ENCODE measurements at regions not wholly inside any gene's neighbourhood (a gene's known extent, or its start where the extent isn't known, plus 50 kb on each side); places are given as distances from the start of the nearest gene placed in this dataset.

- DNase-seq (ENCODE audit: low read depth in 6 of 9, low spot score in 9 of 9) = no peak
- Histone ChIP-seq H3K36me3 (ENCODE audit: control insufficient read depth in 2 of 2, insufficient read depth in 2 of 2, low read length in 1 of 2) (no peaks in the 10 kb centered on the region), H3K27me3 (ENCODE audit: control insufficient read depth in 2 of 2, insufficient read depth in 1 of 2, low read length in 1 of 2) (no peaks in the 10 kb centered on the region), H3K4me3 (ENCODE audit: low read length in 2 of 2) (no peak overlapping the region), H3K4me1 (ENCODE audit: control insufficient read depth in 2 of 2, insufficient read depth in 2 of 2, low read length in 2 of 2) (no peaks in the 10 kb centered on the region), H3K27ac (ENCODE audit: low read depth in 1 of 2, low read length in 1 of 2) (no peak overlapping the region), H3K9me3 (ENCODE audit: control insufficient read depth in 2 of 2, insufficient read depth in 1 of 2, low read length in 1 of 2) (no peaks in the 10 kb centered on the region)
- 98% methylated on average over 1 of the region's 1 CpG for WGBS
Observed at GRCh38 chr10:90464329-90464728, 393.5 kb downstream of the HTR7 start.

DNA sequence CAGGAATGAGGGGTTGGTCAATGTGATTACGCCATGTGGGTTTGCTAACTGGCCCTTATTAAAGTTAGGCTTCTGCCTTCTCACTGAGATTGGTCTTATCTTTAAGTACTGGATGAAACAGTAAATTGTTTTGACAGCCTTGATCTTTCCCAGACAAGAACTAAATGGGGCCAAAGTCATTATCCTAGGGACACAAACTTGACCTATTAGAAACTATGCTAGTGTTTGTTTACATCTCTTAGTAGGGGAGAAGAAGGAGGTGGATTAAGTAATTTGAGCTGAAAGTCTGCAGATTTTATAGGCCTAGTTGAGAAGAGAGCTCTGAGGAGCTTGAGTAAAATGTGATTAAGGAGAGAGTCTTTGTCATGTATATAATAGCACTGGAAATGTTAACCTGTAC, 386.9 kb downstream of the HTR7 start:
- Histone ChIP-seq H3K4me1 (ENCODE audit: control insufficient read depth in 2 of 2, insufficient read depth in 2 of 2, low read length in 2 of 2) (no peaks in the 10 kb centered on the region), H3K4me3 (ENCODE audit: low read length in 2 of 2) (no peak overlapping the region), H3K9me3 (ENCODE audit: control insufficient read depth in 2 of 2, insufficient read depth in 1 of 2, low read length in 1 of 2) (no peaks in the 10 kb centered on the region), H3K27me3 (ENCODE audit: control insufficient read depth in 2 of 2, insufficient read depth in 1 of 2, low read length in 1 of 2) (no peaks in the 10 kb centered on the region), H3K36me3 (ENCODE audit: control insufficient read depth in 2 of 2, insufficient read depth in 2 of 2, low read length in 1 of 2) (no peaks in the 10 kb centered on the region), H3K27ac (ENCODE audit: low read depth in 1 of 2, low read length in 1 of 2) (no peak overlapping the region)
- WGBS = 97% methylated on average over 1 of the region's 1 CpG
- DNase-seq (ENCODE audit: low read depth in 6 of 9, low spot score in 9 of 9) = no peak

DNA sequence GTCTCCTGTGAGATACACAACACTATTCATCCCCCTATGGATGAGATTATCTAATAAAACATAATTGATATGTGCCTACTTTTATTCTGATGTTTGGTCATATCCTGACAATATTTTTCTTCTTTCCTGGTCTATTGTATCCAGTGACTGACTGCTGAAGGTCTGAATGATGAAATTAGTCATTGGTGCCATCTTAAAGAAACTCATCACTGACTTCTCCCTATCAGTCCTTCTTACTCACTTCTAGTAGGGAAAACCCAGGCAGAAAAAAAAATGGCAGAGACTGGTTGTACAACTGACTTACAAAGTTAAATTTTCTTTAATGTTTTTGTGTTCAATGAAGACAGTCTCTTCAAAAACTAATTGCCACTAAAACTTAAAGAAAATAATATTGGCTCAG, 377.4 kb downstream of the HTR7 start:
- no peak for DNase-seq (ENCODE audit: low read depth in 6 of 9, low spot score in 9 of 9)
- Histone ChIP-seq H3K27me3 (ENCODE audit: control insufficient read depth in 2 of 2, insufficient read depth in 1 of 2, low read length in 1 of 2) (no peaks in the 10 kb centered on the region), H3K36me3 (ENCODE audit: control insufficient read depth in 2 of 2, insufficient read depth in 2 of 2, low read length in 1 of 2) (no peaks in the 10 kb centered on the region), H3K27ac (ENCODE audit: low read depth in 1 of 2, low read length in 1 of 2) (no peak overlapping the region), H3K4me1 (ENCODE audit: control insufficient read depth in 2 of 2, insufficient read depth in 2 of 2, low read length in 2 of 2) (no peaks in the 10 kb centered on the region), H3K4me3 (ENCODE audit: low read length in 2 of 2) (no peak overlapping the region), H3K9me3 (ENCODE audit: control insufficient read depth in 2 of 2, insufficient read depth in 1 of 2, low read length in 1 of 2) (no peaks in the 10 kb centered on the region)

DNA sequence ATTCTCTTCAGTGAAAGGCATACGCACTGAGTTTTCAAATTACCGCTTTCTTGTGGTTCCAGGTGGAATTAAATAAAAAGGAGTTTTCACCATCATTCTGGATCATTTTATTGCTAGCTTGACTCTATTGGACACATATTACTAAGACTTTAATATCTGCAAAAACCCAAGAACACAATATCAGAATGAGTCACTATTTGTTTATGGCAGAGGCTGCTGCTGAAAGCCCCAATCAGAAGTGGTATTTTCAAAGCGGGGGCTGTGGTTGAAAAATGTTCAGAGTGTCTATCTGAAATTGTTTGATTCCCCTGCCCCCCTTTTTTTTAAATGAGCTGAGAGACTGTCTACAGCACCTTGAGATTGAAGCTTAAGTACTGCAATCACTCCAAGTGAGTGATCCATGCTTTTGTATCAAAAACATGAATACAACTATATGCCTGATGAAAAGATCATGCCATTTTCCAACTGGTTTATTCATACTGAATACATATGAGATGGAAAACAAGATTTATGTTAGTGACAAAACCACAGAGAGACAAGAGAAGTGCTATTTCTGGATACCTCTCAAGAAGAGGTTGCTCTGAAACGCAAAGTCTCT, 376.4 kb downstream of the HTR7 start:
- Histone ChIP-seq H3K27me3 (ENCODE audit: control insufficient read depth in 2 of 2, insufficient read depth in 1 of 2, low read length in 1 of 2) (no peaks in the 10 kb centered on the region), H3K9me3 (ENCODE audit: control insufficient read depth in 2 of 2, insufficient read depth in 1 of 2, low read length in 1 of 2) (no peaks in the 10 kb centered on the region), H3K4me1 (ENCODE audit: control insufficient read depth in 2 of 2, insufficient read depth in 2 of 2, low read length in 2 of 2) (no peaks in the 10 kb centered on the region), H3K27ac (ENCODE audit: low read depth in 1 of 2, low read length in 1 of 2) (no peak overlapping the region), H3K4me3 (ENCODE audit: low read length in 2 of 2) (no peak overlapping the region), H3K36me3 (ENCODE audit: control insufficient read depth in 2 of 2, insufficient read depth in 2 of 2, low read length in 1 of 2) (no peaks in the 10 kb centered on the region)
- no peak for DNase-seq (ENCODE audit: low read depth in 6 of 9, low spot score in 9 of 9)
- 78% methylated on average over 4 of the region's 4 CpGs for WGBS

- no peak overlapping the region for H3K27ac ChIP-seq (ENCODE audit: low read depth in 1 of 2, low read length in 1 of 2)
- H3K4me1 ChIP-seq (ENCODE audit: control insufficient read depth in 2 of 2, insufficient read depth in 2 of 2, low read length in 2 of 2) = no peaks in the 10 kb centered on the region
- no peak overlapping the region for H3K4me3 ChIP-seq (ENCODE audit: low read length in 2 of 2)
- WGBS = 74% methylated on average over 3 of the region's 3 CpGs
- no peak for DNase-seq (ENCODE audit: low read depth in 6 of 9, low spot score in 9 of 9)
- no peaks in the 10 kb centered on the region for H3K27me3 ChIP-seq (ENCODE audit: control insufficient read depth in 2 of 2, insufficient read depth in 1 of 2, low read length in 1 of 2)
- H3K9me3 ChIP-seq (ENCODE audit: control insufficient read depth in 2 of 2, insufficient read depth in 1 of 2, low read length in 1 of 2) = no peaks in the 10 kb centered on the region
- no peaks in the 10 kb centered on the region for H3K36me3 ChIP-seq (ENCODE audit: control insufficient read depth in 2 of 2, insufficient read depth in 2 of 2, low read length in 1 of 2)
Observed at GRCh38 chr10:90484518-90484917, 373.3 kb downstream of the HTR7 start.

- 95% methylated on average over 2 of the region's 2 CpGs for WGBS
- Histone ChIP-seq H3K4me1 (ENCODE audit: control insufficient read depth in 2 of 2, insufficient read depth in 2 of 2, low read length in 2 of 2) (no peaks in the 10 kb centered on the region), H3K36me3 (ENCODE audit: control insufficient read depth in 2 of 2, insufficient read depth in 2 of 2, low read length in 1 of 2) (no peaks in the 10 kb centered on the region), H3K27ac (ENCODE audit: low read depth in 1 of 2, low read length in 1 of 2) (no peak overlapping the region), H3K4me3 (ENCODE audit: low read length in 2 of 2) (no peak overlapping the region), H3K27me3 (ENCODE audit: control insufficient read depth in 2 of 2, insufficient read depth in 1 of 2, low read length in 1 of 2) (no peaks in the 10 kb centered on the region), H3K9me3 (ENCODE audit: control insufficient read depth in 2 of 2, insufficient read depth in 1 of 2, low read length in 1 of 2) (no peaks in the 10 kb centered on the region)
- no peak for DNase-seq (ENCODE audit: low read depth in 6 of 9, low spot score in 9 of 9)
Observed at GRCh38 chr10:90494183-90494582, 363.7 kb downstream of the HTR7 start.

GRCh38 chr10:90504172-90504571, 353.7 kb downstream of the HTR7 start:
- no peak for DNase-seq (ENCODE audit: low read depth in 6 of 9, low spot score in 9 of 9)
- H3K4me1 ChIP-seq (ENCODE audit: control insufficient read depth in 2 of 2, insufficient read depth in 2 of 2, low read length in 2 of 2) = no peaks in the 10 kb centered on the region
- no peak overlapping the region for H3K27ac ChIP-seq (ENCODE audit: low read depth in 1 of 2, low read length in 1 of 2)
- no peaks in the 10 kb centered on the region for H3K27me3 ChIP-seq (ENCODE audit: control insufficient read depth in 2 of 2, insufficient read depth in 1 of 2, low read length in 1 of 2)
- no peaks in the 10 kb centered on the region for H3K9me3 ChIP-seq (ENCODE audit: control insufficient read depth in 2 of 2, insufficient read depth in 1 of 2, low read length in 1 of 2)
- 95% methylated on average over 2 of the region's 2 CpGs for WGBS
- no peak overlapping the region for H3K4me3 ChIP-seq (ENCODE audit: low read length in 2 of 2)
- no peaks in the 10 kb centered on the region for H3K36me3 ChIP-seq (ENCODE audit: control insufficient read depth in 2 of 2, insufficient read depth in 2 of 2, low read length in 1 of 2)

GRCh38 chr10:90526721-90527120, 331.1 kb downstream of the HTR7 start:
- Histone ChIP-seq H3K27ac (ENCODE audit: low read depth in 1 of 2, low read length in 1 of 2) (no peak overlapping the region), H3K36me3 (ENCODE audit: control insufficient read depth in 2 of 2, insufficient read depth in 2 of 2, low read length in 1 of 2) (no peaks in the 10 kb centered on the region), H3K9me3 (ENCODE audit: control insufficient read depth in 2 of 2, insufficient read depth in 1 of 2, low read length in 1 of 2) (peaks cover 0 to 4% of the 10 kb centered on the region in 2 donors), H3K4me1 (ENCODE audit: control insufficient read depth in 2 of 2, insufficient read depth in 2 of 2, low read length in 2 of 2) (no peaks in the 10 kb centered on the region), H3K4me3 (ENCODE audit: low read length in 2 of 2) (no peak overlapping the region), H3K27me3 (ENCODE audit: control insufficient read depth in 2 of 2, insufficient read depth in 1 of 2, low read length in 1 of 2) (no peaks in the 10 kb centered on the region)
- WGBS = 95% methylated on average over 1 of the region's 1 CpG
- no peak for DNase-seq (ENCODE audit: low read depth in 6 of 9, low spot score in 9 of 9)

DNA sequence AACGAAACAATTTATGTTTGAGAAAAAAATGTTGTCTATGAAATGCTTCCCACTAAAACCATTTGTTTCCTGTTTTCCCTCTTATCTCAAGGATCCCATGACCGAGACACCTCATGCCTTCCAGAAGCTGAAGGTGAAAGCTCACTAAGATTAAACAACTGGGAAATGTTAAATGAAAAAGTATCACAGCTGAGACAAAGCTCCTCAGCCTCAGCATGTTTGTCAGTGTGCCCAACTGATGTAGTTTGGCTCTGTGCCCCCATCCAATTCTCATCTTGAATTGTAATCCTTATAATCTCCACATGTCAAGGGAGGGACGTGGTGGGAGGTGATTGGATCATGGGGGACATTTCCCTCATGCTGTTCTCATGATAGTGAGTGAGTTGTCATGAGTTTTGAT, 327.3 kb downstream of the HTR7 start:
- WGBS = 30% methylated on average over 3 of the region's 3 CpGs
- H3K36me3 ChIP-seq (ENCODE audit: control insufficient read depth in 2 of 2, insufficient read depth in 2 of 2, low read length in 1 of 2) = no peaks in the 10 kb centered on the region
- no peaks in the 10 kb centered on the region for H3K4me1 ChIP-seq (ENCODE audit: control insufficient read depth in 2 of 2, insufficient read depth in 2 of 2, low read length in 2 of 2)
- H3K4me3 ChIP-seq (ENCODE audit: low read length in 2 of 2) = no peak overlapping the region
- no peak overlapping the region for H3K27ac ChIP-seq (ENCODE audit: low read depth in 1 of 2, low read length in 1 of 2)
- H3K27me3 ChIP-seq (ENCODE audit: control insufficient read depth in 2 of 2, insufficient read depth in 1 of 2, low read length in 1 of 2) = no peaks in the 10 kb centered on the region
- peaks cover 0 to 3% of the 10 kb centered on the region in 2 donors for H3K9me3 ChIP-seq (ENCODE audit: control insufficient read depth in 2 of 2, insufficient read depth in 1 of 2, low read length in 1 of 2)
- no peak for DNase-seq (ENCODE audit: low read depth in 6 of 9, low spot score in 9 of 9)

DNA sequence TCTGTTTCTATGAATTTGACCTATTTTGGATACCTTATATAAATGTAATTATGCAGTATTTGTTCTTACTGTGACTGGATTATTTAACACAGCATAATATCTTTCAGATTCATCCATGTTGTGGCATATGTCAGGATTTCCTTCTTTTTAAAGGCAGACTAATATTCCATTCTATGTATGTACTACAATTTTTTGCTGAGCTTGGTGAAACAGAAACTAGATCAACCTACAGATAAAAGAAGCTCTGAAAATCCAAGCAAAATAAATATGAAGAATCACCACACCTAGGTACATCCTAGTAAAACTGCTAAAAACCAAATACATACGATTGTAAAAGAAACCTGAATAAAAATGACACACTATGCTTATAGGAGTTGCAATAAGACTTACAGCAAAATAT, 300.5 kb downstream of the HTR7 start:
- H3K36me3 ChIP-seq (ENCODE audit: control insufficient read depth in 2 of 2, insufficient read depth in 2 of 2, low read length in 1 of 2) = no peaks in the 10 kb centered on the region

More for the DNA sequence above, 300.5 kb downstream of the HTR7 start:
- H3K27me3 ChIP-seq (ENCODE audit: control insufficient read depth in 2 of 2, insufficient read depth in 1 of 2, low read length in 1 of 2) = no peaks in the 10 kb centered on the region
- DNase-seq (ENCODE audit: low read depth in 6 of 9, low spot score in 9 of 9) = no peak
- H3K9me3 ChIP-seq (ENCODE audit: control insufficient read depth in 2 of 2, insufficient read depth in 1 of 2, low read length in 1 of 2) = no peaks in the 10 kb centered on the region
- H3K27ac ChIP-seq (ENCODE audit: low read depth in 1 of 2, low read length in 1 of 2) = no peak overlapping the region
- H3K4me1 ChIP-seq (ENCODE audit: control insufficient read depth in 2 of 2, insufficient read depth in 2 of 2, low read length in 2 of 2) = no peaks in the 10 kb centered on the region
- no peak overlapping the region for H3K4me3 ChIP-seq (ENCODE audit: low read length in 2 of 2)
- 95% methylated on average over 1 of the region's 1 CpG for WGBS
